DOHH2 (cell line): ENCODE measurements at regions not wholly inside any gene's neighbourhood (a gene's known extent, or its start where the extent isn't known, plus 50 kb on each side); places are given as distances from the start of the nearest gene placed in this dataset.

Experiments used
- CTCF ChIP-seq: fragments of 200-600 bp; sonication (generic); IDR thresholded peaks from one replicate; pipeline ENCODE4 v1.5.1; 2014; ENCODE audit warnings: antibody characterized with exemption, mild to moderate bottlenecking, low read depth, low read length; ENCODE audit not compliant: poor library complexity, severe bottlenecking
- EZH2phosphoT487 ChIP-seq: fragments of 200-600 bp; sonication (generic); IDR thresholded peaks from 2 replicates; pipeline ENCODE4 v1.6.1; 2017; ENCODE audit warnings: borderline replicate concordance, mild to moderate bottlenecking, antibody characterized with exemption, low read length, moderate library complexity, mixed read lengths

GRCh38 chr5:96338091-96338490, 95.0 kb downstream of the PCSK1 start:
- TF ChIP-seq CTCF (no peak), EZH2phosphoT487 (no peak)
